ENCODE measurements at regions not wholly inside any gene's neighbourhood (a gene's known extent, or its start where the extent isn't known, plus 50 kb on each side); places are given as distances from the start of the nearest gene placed in this dataset.

- H3K9me3 ChIP-seq (ENCODE audit: control insufficient read depth, insufficient read depth, low read depth, low read length) = no peaks in the 10 kb centered on the region
- H3K4me1 ChIP-seq (ENCODE audit: control insufficient read depth, insufficient read depth, low read length) = no peaks in the 10 kb centered on the region
- CTCF ChIA-PET = no interaction called here
- no peak overlapping the region for H3K4me3 ChIP-seq (ENCODE audit: low read depth, low read length)
- no peaks in the 10 kb centered on the region for H3K36me3 ChIP-seq (ENCODE audit: control insufficient read depth in 2 of 2, insufficient read depth in 1 of 2, low read length in 2 of 2)
- TF ChIP-seq ZBTB20 (tag by site-specific recombination; IDR thresholded peaks at IDR 0.05) (no peak), ZNF239 (tag by site-specific recombination; IDR thresholded peaks at IDR 0.05) (no peak), ZNF664 (tag by site-specific recombination; IDR thresholded peaks at IDR 0.05) (no peak), ZIC2 (tag by site-specific recombination; IDR thresholded peaks at IDR 0.05) (no peak), SETDB1 (IDR thresholded peaks at IDR 0.05; ENCODE audit: insufficient read length, low read length) (no peak), ZNF677 (tag by site-specific recombination; IDR thresholded peaks at IDR 0.05) (no peak), ZNF341 (tag by site-specific recombination; IDR thresholded peaks at IDR 0.05; ENCODE audit: low read depth) (no peak), ZNF626 (tag by site-specific recombination; IDR thresholded peaks at IDR 0.05) (no peak), HOXC10 (CRISPR knock-in tag; IDR thresholded peaks at IDR 0.05) (no peak), ZNF529 (tag by site-specific recombination; IDR thresholded peaks at IDR 0.05; ENCODE audit: insufficient replicate concordance) (no peak), SP7 (tag by site-specific recombination; IDR thresholded peaks at IDR 0.05) (no peak), ZNF169 (tag by site-specific recombination; IDR thresholded peaks at IDR 0.05) (no peak), ZNF629 (tag by site-specific recombination; IDR thresholded peaks at IDR 0.05) (no peak), ZNF555 (tag by site-specific recombination; conservative IDR thresholded peaks at IDR 0.05) (no peak), EGR2 (tag by site-specific recombination; IDR thresholded peaks at IDR 0.05; ENCODE audit: low read depth) (no peak), GFI1B (tag by site-specific recombination; IDR thresholded peaks at IDR 0.05) (no peak), ZNF292 (tag by site-specific recombination; IDR thresholded peaks at IDR 0.05; ENCODE audit: borderline replicate concordance, low read depth) (no peak), ZNF416 (tag by site-specific recombination; IDR thresholded peaks at IDR 0.05) (no peak), ZNF121 (tag by site-specific recombination; IDR thresholded peaks at IDR 0.05) (no peak)
- TF ChIP-seq, protein P1, sequence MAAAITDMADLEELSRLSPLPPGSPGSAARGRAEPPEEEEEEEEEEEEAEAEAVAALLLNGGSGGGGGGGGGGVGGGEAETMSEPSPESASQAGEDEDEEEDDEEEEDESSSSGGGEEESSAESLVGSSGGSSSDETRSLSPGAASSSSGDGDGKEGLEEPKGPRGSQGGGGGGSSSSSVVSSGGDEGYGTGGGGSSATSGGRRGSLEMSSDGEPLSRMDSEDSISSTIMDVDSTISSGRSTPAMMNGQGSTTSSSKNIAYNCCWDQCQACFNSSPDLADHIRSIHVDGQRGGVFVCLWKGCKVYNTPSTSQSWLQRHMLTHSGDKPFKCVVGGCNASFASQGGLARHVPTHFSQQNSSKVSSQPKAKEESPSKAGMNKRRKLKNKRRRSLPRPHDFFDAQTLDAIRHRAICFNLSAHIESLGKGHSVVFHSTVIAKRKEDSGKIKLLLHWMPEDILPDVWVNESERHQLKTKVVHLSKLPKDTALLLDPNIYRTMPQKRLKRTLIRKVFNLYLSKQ (tag by site-specific recombination; IDR thresholded peaks at IDR 0.05; ENCODE audit: borderline replicate concordance) = no peak
- H3K27ac ChIP-seq (ENCODE audit: extremely low read depth, low read depth, low read length) = no peak overlapping the region
- POLR2A ChIA-PET = no interaction called here
These were observed 74.8 kb downstream of the CYP26A1 start for GRCh38 chr10:93148476-93148875.

- CTCF ChIA-PET = no interaction called here
- no peak for TF ChIP-seq ZNF138 (tag by site-specific recombination; IDR thresholded peaks at IDR 0.05; ENCODE audit: borderline replicate concordance)
- no peak for TF ChIP-seq ZNF776 (tag by site-specific recombination; IDR thresholded peaks at IDR 0.05; ENCODE audit: borderline replicate concordance)
- no peak for TF ChIP-seq ZNF791 (tag by site-specific recombination; IDR thresholded peaks at IDR 0.05)
- no peak for TF ChIP-seq ZNF394 (tag by site-specific recombination; IDR thresholded peaks at IDR 0.05; ENCODE audit: borderline replicate concordance)
- TF ChIP-seq ZNF112 (tag by site-specific recombination; IDR thresholded peaks at IDR 0.05) = no peak
- no peak for TF ChIP-seq ZNF488 (tag by site-specific recombination; IDR thresholded peaks at IDR 0.05)
- TF ChIP-seq ZNF707 (tag by site-specific recombination; IDR thresholded peaks at IDR 0.05) = no peak
- no peak for TF ChIP-seq ZNF701 (tag by site-specific recombination; IDR thresholded peaks at IDR 0.05)
- TF ChIP-seq, protein P2, sequence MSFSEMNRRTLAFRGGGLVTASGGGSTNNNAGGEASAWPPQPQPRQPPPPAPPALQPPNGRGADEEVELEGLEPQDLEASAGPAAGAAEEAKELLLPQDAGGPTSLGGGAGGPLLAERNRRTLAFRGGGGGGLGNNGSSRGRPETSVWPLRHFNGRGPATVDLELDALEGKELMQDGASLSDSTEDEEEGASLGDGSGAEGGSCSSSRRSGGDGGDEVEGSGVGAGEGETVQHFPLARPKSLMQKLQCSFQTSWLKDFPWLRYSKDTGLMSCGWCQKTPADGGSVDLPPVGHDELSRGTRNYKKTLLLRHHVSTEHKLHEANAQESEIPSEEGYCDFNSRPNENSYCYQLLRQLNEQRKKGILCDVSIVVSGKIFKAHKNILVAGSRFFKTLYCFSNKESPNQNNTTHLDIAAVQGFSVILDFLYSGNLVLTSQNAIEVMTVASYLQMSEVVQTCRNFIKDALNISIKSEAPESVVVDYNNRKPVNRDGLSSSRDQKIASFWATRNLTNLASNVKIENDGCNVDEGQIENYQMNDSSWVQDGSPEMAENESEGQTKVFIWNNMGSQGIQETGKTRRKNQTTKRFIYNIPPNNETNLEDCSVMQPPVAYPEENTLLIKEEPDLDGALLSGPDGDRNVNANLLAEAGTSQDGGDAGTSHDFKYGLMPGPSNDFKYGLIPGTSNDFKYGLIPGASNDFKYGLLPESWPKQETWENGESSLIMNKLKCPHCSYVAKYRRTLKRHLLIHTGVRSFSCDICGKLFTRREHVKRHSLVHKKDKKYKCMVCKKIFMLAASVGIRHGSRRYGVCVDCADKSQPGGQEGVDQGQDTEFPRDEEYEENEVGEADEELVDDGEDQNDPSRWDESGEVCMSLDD (tag by site-specific recombination; IDR thresholded peaks at IDR 0.05) = no peak
- TF ChIP-seq ZNF843 (tag by site-specific recombination; IDR thresholded peaks at IDR 0.05) = no peak
- TF ChIP-seq, protein P3, sequence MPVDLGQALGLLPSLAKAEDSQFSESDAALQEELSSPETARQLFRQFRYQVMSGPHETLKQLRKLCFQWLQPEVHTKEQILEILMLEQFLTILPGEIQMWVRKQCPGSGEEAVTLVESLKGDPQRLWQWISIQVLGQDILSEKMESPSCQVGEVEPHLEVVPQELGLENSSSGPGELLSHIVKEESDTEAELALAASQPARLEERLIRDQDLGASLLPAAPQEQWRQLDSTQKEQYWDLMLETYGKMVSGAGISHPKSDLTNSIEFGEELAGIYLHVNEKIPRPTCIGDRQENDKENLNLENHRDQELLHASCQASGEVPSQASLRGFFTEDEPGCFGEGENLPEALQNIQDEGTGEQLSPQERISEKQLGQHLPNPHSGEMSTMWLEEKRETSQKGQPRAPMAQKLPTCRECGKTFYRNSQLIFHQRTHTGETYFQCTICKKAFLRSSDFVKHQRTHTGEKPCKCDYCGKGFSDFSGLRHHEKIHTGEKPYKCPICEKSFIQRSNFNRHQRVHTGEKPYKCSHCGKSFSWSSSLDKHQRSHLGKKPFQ (tag by site-specific recombination; IDR thresholded peaks at IDR 0.05) = no peak
- TF ChIP-seq ZNF548 (tag by site-specific recombination; IDR thresholded peaks at IDR 0.05) = no peak
These were observed 76.1 kb downstream of the CYP26A1 start for GRCh38 chr10:93149761-93150160.

More at GRCh38 chr10:93149761-93150160, 76.1 kb downstream of the CYP26A1 start:
- POLR2A ChIA-PET = no interaction called here
- Histone ChIP-seq H3K4me1 (ENCODE audit: control insufficient read depth, insufficient read depth, low read length) (no peaks in the 10 kb centered on the region), H3K27ac (ENCODE audit: extremely low read depth, low read depth, low read length) (no peak overlapping the region), H3K36me3 (ENCODE audit: control insufficient read depth in 2 of 2, insufficient read depth in 1 of 2, low read length in 2 of 2) (no peaks in the 10 kb centered on the region), H3K4me3 (ENCODE audit: low read depth, low read length) (no peak overlapping the region), H3K9me3 (ENCODE audit: control insufficient read depth, insufficient read depth, low read depth, low read length) (no peaks in the 10 kb centered on the region)
